Esophagus muscularis mucosa (tissue), 3 donors: ENCODE measurements at regions not wholly inside any gene's neighbourhood (a gene's known extent, or its start where the extent isn't known, plus 50 kb on each side); places are given as distances from the start of the nearest gene placed in this dataset.

Experiments
- POLR2AphosphoS5 ChIP-seq, 2 donors: sonication (generic); formaldehyde crosslinking; IDR thresholded peaks; one replicate each; pipeline ENCODE4 v1.6.1; 2017; ENCODE audit warnings: antibody characterized with exemption in 2 of 2
- TF ChIP-seq, protein P1 (sequence below), 3 experiments: fragments of 200-600 bp in 2 of 3; fragments of 450-650 bp in 1 of 3; sonication (generic) in 2 of 3; IDR thresholded peaks; one replicate each; pipeline ENCODE4 v1.5.1; 2017 to 2019; ENCODE audit warnings: antibody characterized with exemption in 3 of 3, mild to moderate bottlenecking in 2 of 3, moderate library complexity in 1 of 3

DNA sequence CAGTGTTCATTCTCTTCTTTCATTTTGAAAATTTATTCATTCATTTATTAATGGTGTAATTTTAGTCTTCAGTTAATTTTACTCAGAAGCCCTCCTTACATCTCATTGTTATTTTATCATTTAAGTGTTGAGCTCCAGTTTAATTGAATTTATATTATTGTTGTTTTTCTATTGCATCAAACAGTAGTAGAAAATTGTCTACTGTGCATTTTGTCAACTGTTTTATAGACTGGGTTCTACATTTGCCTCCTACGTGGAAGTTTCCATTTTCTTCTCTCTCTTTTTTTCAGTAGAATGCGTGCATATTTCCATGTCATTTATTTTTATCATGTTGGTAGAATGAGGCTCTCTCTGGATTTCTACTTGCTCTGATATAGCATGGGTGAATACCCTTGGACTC is 487.4 kb downstream of the NR2F2 start:
- TF ChIP-seq, protein P1, sequence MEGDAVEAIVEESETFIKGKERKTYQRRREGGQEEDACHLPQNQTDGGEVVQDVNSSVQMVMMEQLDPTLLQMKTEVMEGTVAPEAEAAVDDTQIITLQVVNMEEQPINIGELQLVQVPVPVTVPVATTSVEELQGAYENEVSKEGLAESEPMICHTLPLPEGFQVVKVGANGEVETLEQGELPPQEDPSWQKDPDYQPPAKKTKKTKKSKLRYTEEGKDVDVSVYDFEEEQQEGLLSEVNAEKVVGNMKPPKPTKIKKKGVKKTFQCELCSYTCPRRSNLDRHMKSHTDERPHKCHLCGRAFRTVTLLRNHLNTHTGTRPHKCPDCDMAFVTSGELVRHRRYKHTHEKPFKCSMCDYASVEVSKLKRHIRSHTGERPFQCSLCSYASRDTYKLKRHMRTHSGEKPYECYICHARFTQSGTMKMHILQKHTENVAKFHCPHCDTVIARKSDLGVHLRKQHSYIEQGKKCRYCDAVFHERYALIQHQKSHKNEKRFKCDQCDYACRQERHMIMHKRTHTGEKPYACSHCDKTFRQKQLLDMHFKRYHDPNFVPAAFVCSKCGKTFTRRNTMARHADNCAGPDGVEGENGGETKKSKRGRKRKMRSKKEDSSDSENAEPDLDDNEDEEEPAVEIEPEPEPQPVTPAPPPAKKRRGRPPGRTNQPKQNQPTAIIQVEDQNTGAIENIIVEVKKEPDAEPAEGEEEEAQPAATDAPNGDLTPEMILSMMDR (IDR thresholded peaks at IDR 0.05): no peak
- TF ChIP-seq POLR2AphosphoS5 (IDR thresholded peaks at IDR 0.05): no peak
